Nephron progenitor cell (in vitro differentiated cells): ENCODE measurements at regions not wholly inside any gene's neighbourhood (a gene's known extent, or its start where the extent isn't known, plus 50 kb on each side); places are given as distances from the start of the nearest gene placed in this dataset.

ENCODE experiments used
- DNase-seq: peaks from one replicate; pipeline ENCODE4 v3.0.0; 2021
- H3K27ac Mint-ChIP-seq: 2 replicates; pipeline ENCODE4 v1.8.0; 2021; ENCODE audit warnings: mild to moderate bottlenecking, moderate library complexity, mixed read lengths
- H3K27me3 Mint-ChIP-seq: 2 replicates; pipeline ENCODE4 v1.8.0; 2021; ENCODE audit warnings: mild to moderate bottlenecking, low read depth, mixed read lengths; ENCODE audit not compliant: poor library complexity
- H3K36me3 Mint-ChIP-seq: 2 replicates; pipeline ENCODE4 v1.8.0; 2021; ENCODE audit warnings: low read depth, mixed read lengths
- H3K4me1 Mint-ChIP-seq: 2 replicates; pipeline ENCODE4 v1.8.0; 2021; ENCODE audit warnings: mixed read lengths
- H3K4me3 Mint-ChIP-seq: 2 replicates; pipeline ENCODE4 v1.8.0; 2021; ENCODE audit warnings: mild to moderate bottlenecking, moderate library complexity, mixed read lengths
- H3K9me3 Mint-ChIP-seq: 2 replicates; pipeline ENCODE4 v1.8.0; 2021; ENCODE audit warnings: mild to moderate bottlenecking, moderate library complexity, mixed read lengths
- CTCF ChIP-seq: fragments of 200-600 bp; sonication (generic); IDR thresholded peaks from 2 replicates; pipeline ENCODE4 v1.5.0; 2021; ENCODE audit warnings: antibody characterized with exemption

- peaks cover 19% of the 10 kb centered on the region for H3K36me3 Mint-ChIP-seq
These were observed 263.0 kb downstream of the KLF12 start for GRCh38 chr13:73870970-73871935.

GRCh38 chr13:73870036-73870741, 264.0 kb downstream of the KLF12 start:
- Mint-ChIP-seq H3K27me3 (no peaks in the 10 kb centered on the region), H3K4me1 (peaks cover 14% of the 10 kb centered on the region), H3K36me3 (peaks cover 20% of the 10 kb centered on the region), H3K9me3 (peaks cover 4% of the 10 kb centered on the region), H3K27ac (no peak overlapping the region), H3K4me3 (no peak overlapping the region)
- no peak for TF ChIP-seq CTCF
- no peak for DNase-seq

More at GRCh38 chr13:73870970-73871935, 263.0 kb downstream of the KLF12 start:
- H3K4me1 Mint-ChIP-seq, result peaks cover 14% of the 10 kb centered on the region
- DNase-seq, result no peak
- H3K4me3 Mint-ChIP-seq, result no peak overlapping the region
- peaks cover 2% of the 10 kb centered on the region for H3K9me3 Mint-ChIP-seq
- H3K27me3 Mint-ChIP-seq, result no peaks in the 10 kb centered on the region
- no peak for TF ChIP-seq CTCF
- H3K27ac Mint-ChIP-seq, result peak overlapping the region; percentile 94

- H3K9me3 Mint-ChIP-seq, result peaks cover 4% of the 10 kb centered on the region
- no peak for TF ChIP-seq CTCF
- H3K4me1 Mint-ChIP-seq, result no peaks in the 10 kb centered on the region
- no peak overlapping the region for H3K27ac Mint-ChIP-seq
- H3K36me3 Mint-ChIP-seq, result peaks cover 8% of the 10 kb centered on the region
- H3K4me3 Mint-ChIP-seq, result no peak overlapping the region
- DNase-seq, result no peak
- H3K27me3 Mint-ChIP-seq, result no peaks in the 10 kb centered on the region
These were observed 269.2 kb downstream of the KLF12 start for GRCh38 chr13:73865027-73865426.

GRCh38 chr13:73861136-73861535, 273.1 kb downstream of the KLF12 start:
- Mint-ChIP-seq H3K27me3 (no peaks in the 10 kb centered on the region), H3K36me3 (peaks cover 3% of the 10 kb centered on the region), H3K4me3 (no peak overlapping the region), H3K27ac (peak overlapping the region; percentile 38), H3K9me3 (peaks cover 2% of the 10 kb centered on the region), H3K4me1 (no peaks in the 10 kb centered on the region)
- DNase-seq, result no peak
- TF ChIP-seq CTCF, result no peak

- Mint-ChIP-seq H3K9me3 (no peaks in the 10 kb centered on the region), H3K36me3 (peaks cover 9% of the 10 kb centered on the region), H3K27me3 (peaks cover 3% of the 10 kb centered on the region), H3K4me3 (no peak overlapping the region), H3K4me1 (no peaks in the 10 kb centered on the region), H3K27ac (no peak overlapping the region)
- TF ChIP-seq CTCF, result no peak
- DNase-seq, result no peak
These were observed 273.7 kb downstream of the KLF12 start for GRCh38 chr13:73860501-73860900.
